NB4 (cell line): ENCODE measurements at regions not wholly inside any gene's neighbourhood (a gene's known extent, or its start where the extent isn't known, plus 50 kb on each side); places are given as distances from the start of the nearest gene placed in this dataset.
"Not testable (repeated sequence)": the region's sequence is repeated elsewhere in the genome, so short reads cannot be mapped to it uniquely, and the experiment has no call there.

Experiments used
- CTCF ChIP-seq: IDR thresholded peaks from one replicate; pipeline ENCODE4 v1.5.1; 2012; ENCODE audit warnings: low read depth, low read length
- MYC ChIP-seq: IDR thresholded peaks from 2 replicates; pipeline ENCODE4 v1.6.1; 2011; ENCODE audit warnings: low read depth, low read length
- POLR2A ChIP-seq: IDR thresholded peaks from 2 replicates; pipeline ENCODE4 v1.6.1; 2011; ENCODE audit warnings: mild to moderate bottlenecking; ENCODE audit not compliant: insufficient read length; ENCODE audit errors: extremely low read depth
- TF ChIP-seq, protein P1 (sequence below): IDR thresholded peaks from 2 replicates; pipeline ENCODE4 v1.6.1; 2011; ENCODE audit warnings: low read depth, low read length

- not testable (repeated sequence) for TF ChIP-seq CTCF, MYC, POLR2A
- TF ChIP-seq, protein P1, sequence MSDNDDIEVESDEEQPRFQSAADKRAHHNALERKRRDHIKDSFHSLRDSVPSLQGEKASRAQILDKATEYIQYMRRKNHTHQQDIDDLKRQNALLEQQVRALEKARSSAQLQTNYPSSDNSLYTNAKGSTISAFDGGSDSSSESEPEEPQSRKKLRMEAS = not testable (repeated sequence)
Observed at GRCh38 chr2:184330561-184330960, 267.8 kb upstream of the ZNF804A start.
